SK-N-SH treated with all-trans-retinoic acid at 6 μM for 48 hours (cell line): ENCODE measurements at regions not wholly inside any gene's neighbourhood (a gene's known extent, or its start where the extent isn't known, plus 50 kb on each side); places are given as distances from the start of the nearest gene placed in this dataset.

Experiments used
- ATAC-seq: fragments of 200-7000 bp; cut with Tn5 transposase; 3 replicates; pipeline ENCODE4 v1.9.1; 2020; ENCODE audit warnings: mild to moderate bottlenecking, moderate library complexity
- BACH2 ChIP-seq: fragments of 250-450 bp; sonication (Bioruptor Pico); IDR thresholded peaks from 2 replicates; pipeline ENCODE4 v1.9.0; 2021; ENCODE audit warnings: mild to moderate bottlenecking, borderline replicate concordance
- CREB5 ChIP-seq: fragments of 250-450 bp; sonication (Bioruptor Pico); IDR thresholded peaks from 2 replicates; pipeline ENCODE4 v1.5.1; 2020; ENCODE audit warnings: low read depth, mild to moderate bottlenecking, moderate library complexity
- CSDC2 ChIP-seq: fragments of 250-450 bp; sonication (Bioruptor Pico); IDR thresholded peaks from 2 replicates; pipeline ENCODE4 v1.5.0; 2020; ENCODE audit warnings: mild to moderate bottlenecking, moderate library complexity
- CSRNP3 ChIP-seq: fragments of 250-450 bp; sonication (Bioruptor Pico); IDR thresholded peaks from 2 replicates; pipeline ENCODE4 v1.5.1; 2021; ENCODE audit warnings: mild to moderate bottlenecking, moderate library complexity
- ISL1 ChIP-seq: fragments of 250-450 bp; sonication (Bioruptor Pico); IDR thresholded peaks from 2 replicates; pipeline ENCODE4 v2.1.2; 2022; ENCODE audit warnings: mild to moderate bottlenecking, moderate library complexity
- OSR1 ChIP-seq: fragments of 250-450 bp; sonication (Bioruptor Pico); IDR thresholded peaks from 2 replicates; pipeline ENCODE4 v1.8.0; 2022; ENCODE audit warnings: moderate library complexity, mild to moderate bottlenecking, inconsistent platforms
- PATZ1 ChIP-seq: fragments of 250-450 bp; sonication (Bioruptor Pico); IDR thresholded peaks from 2 replicates; pipeline ENCODE4 v1.8.0; 2020; ENCODE audit warnings: mild to moderate bottlenecking, moderate library complexity, borderline replicate concordance
- POU6F1 ChIP-seq: fragments of 250-450 bp; sonication (Bioruptor Pico); IDR thresholded peaks from 2 replicates; pipeline ENCODE4 v1.8.0; 2021; ENCODE audit warnings: low read depth, mild to moderate bottlenecking, moderate library complexity, borderline replicate concordance
- PPARA ChIP-seq: fragments of 250-450 bp; sonication (Bioruptor Pico); IDR thresholded peaks from 2 replicates; pipeline ENCODE4 v1.5.0; 2020; ENCODE audit warnings: mild to moderate bottlenecking, borderline replicate concordance
- SNAI2 ChIP-seq: fragments of 250-450 bp; sonication (Bioruptor Pico); IDR thresholded peaks from 2 replicates; pipeline ENCODE4 v1.5.0; 2020; ENCODE audit warnings: mild to moderate bottlenecking, moderate library complexity
- TCF4 ChIP-seq: fragments of 250-450 bp; sonication (Bioruptor Pico); IDR thresholded peaks from 2 replicates; pipeline ENCODE4 v1.8.0; 2021; ENCODE audit warnings: mild to moderate bottlenecking, moderate library complexity, borderline replicate concordance
- TOX ChIP-seq: fragments of 250-450 bp; sonication (Bioruptor Pico); IDR thresholded peaks from 2 replicates; pipeline ENCODE4 v1.8.0; 2021; ENCODE audit warnings: mild to moderate bottlenecking, moderate library complexity, borderline replicate concordance
- TSHZ2 ChIP-seq: fragments of 250-450 bp; sonication (Bioruptor Pico); IDR thresholded peaks from 2 replicates; pipeline ENCODE4 v1.5.0; 2020; ENCODE audit warnings: mild to moderate bottlenecking, moderate library complexity
- ZC3H10 ChIP-seq: fragments of 250-450 bp; sonication (Bioruptor Pico); IDR thresholded peaks from 2 replicates; pipeline ENCODE4 v1.5.1; 2021; ENCODE audit warnings: mild to moderate bottlenecking, moderate library complexity
- ZFP3 ChIP-seq: fragments of 250-450 bp; sonication (Bioruptor Pico); IDR thresholded peaks from 2 replicates; pipeline ENCODE4 v1.5.0; 2020; ENCODE audit warnings: mild to moderate bottlenecking, moderate library complexity
- ZNF70 ChIP-seq: fragments of 450-650 bp; formaldehyde crosslinking; IDR thresholded peaks from 2 replicates; pipeline ENCODE4 v1.5.0; 2020; ENCODE audit warnings: mild to moderate bottlenecking, moderate library complexity
- ZNF8 ChIP-seq: fragments of 450-650 bp; formaldehyde crosslinking; IDR thresholded peaks from 2 replicates; pipeline ENCODE4 v1.5.0; 2020; ENCODE audit warnings: mild to moderate bottlenecking, moderate library complexity

GRCh38 chr2:123036300-123036699, 988.8 kb upstream of the CNTNAP5 start:
- TF ChIP-seq PATZ1 (CRISPR knock-in tag) (no peak), TOX (CRISPR knock-in tag) (no peak), TCF4 (CRISPR knock-in tag) (no peak), ISL1 (CRISPR knock-in tag) (no peak), CREB5 (CRISPR knock-in tag) (no peak)
- ATAC-seq: no peak

- no peak for ATAC-seq
- TF ChIP-seq TCF4 (CRISPR knock-in tag) (no peak), ZC3H10 (CRISPR knock-in tag) (no peak), ISL1 (CRISPR knock-in tag) (no peak), TOX (CRISPR knock-in tag) (no peak), SNAI2 (no peak), TSHZ2 (CRISPR knock-in tag) (no peak), BACH2 (CRISPR knock-in tag) (no peak), PPARA (CRISPR knock-in tag) (no peak), CSRNP3 (CRISPR knock-in tag) (no peak), ZNF70 (CRISPR knock-in tag) (no peak)
Measured at GRCh38 chr2:123040506-123040905, 984.6 kb upstream of the CNTNAP5 start.

- no peak for ATAC-seq
- TF ChIP-seq ZNF8 (no peak), POU6F1 (CRISPR knock-in tag) (no peak), CREB5 (CRISPR knock-in tag) (no peak), PATZ1 (CRISPR knock-in tag) (no peak), ZNF70 (CRISPR knock-in tag) (no peak), TSHZ2 (CRISPR knock-in tag) (no peak), CSDC2 (no peak), OSR1 (no peak), ZFP3 (CRISPR knock-in tag) (no peak)
- TF ChIP-seq, all 23 proteins: peak for 0
Measured at GRCh38 chr2:123043458-123043857, 981.6 kb upstream of the CNTNAP5 start.
